HepG2 (cell line): ENCODE measurements at regions not wholly inside any gene's neighbourhood (a gene's known extent, or its start where the extent isn't known, plus 50 kb on each side); places are given as distances from the start of the nearest gene placed in this dataset.

Experiments
- ATAC-seq: fragments of 200-7000 bp; cut with Tn5 transposase; 3 replicates; pipeline ENCODE4 v1.9.1; 2020; ENCODE audit warnings: mild to moderate bottlenecking, moderate library complexity
- BruUV-seq: library from RNA; stranded (reverse); fragments of 400-500 nt; replicated peaks from 2 replicates; lab custom pipeline; 2021; lab: Mats Ljungman, UMichigan
- CTCF ChIA-PET: fragments of 300-600 bp; formaldehyde crosslinking; extraction: SDS; loops from one replicate; lab custom pipeline; 2021; ENCODE audit warnings: low total read pairs, inconsistent platforms, low intra/inter-chr PET ratio; lab: Yijun Ruan, JAX
- POLR2A ChIA-PET: fragments of 350-600 bp; sonication (Branson Sonifier 250); formaldehyde crosslinking; loops from one replicate; lab custom pipeline; 2020; ENCODE audit warnings: antibody characterized with exemption, inconsistent platforms; lab: Yijun Ruan, JAX
- DNase-seq: peaks from one replicate; pipeline ENCODE4 v3.0.0-alpha.2; 2015; ENCODE audit warnings: low spot score
- FAIRE-seq: peaks from 3 replicates; lab custom pipeline; 2011; peaks lifted over from hg19 to GRCh38; lab: Jason Lieb, UNC
- H2AFZ ChIP-seq: one replicate; pipeline ENCODE4 v1.6.1; 2011; ENCODE audit warnings: low read length, inconsistent platforms
- H3K27ac ChIP-seq: fragments of 300-600 bp; 3 replicates; pipeline ENCODE4 v1.8.0; 2011; ENCODE audit warnings: mixed run types, mild to moderate bottlenecking, mixed read lengths, low read length, inconsistent platforms; ENCODE audit not compliant: insufficient read depth; ENCODE audit errors: extremely low read length
- H3K27me3 ChIP-seq, 2 experiments: fragments of 200-600 bp in 1 of 2; 2 replicates in 1 of 2; 3 replicates in 1 of 2; pipeline versions ENCODE4 v1.6.0 to v1.8.0; 2011; ENCODE audit warnings: low read length in 2 of 2, mild to moderate bottlenecking in 2 of 2, moderate library complexity in 2 of 2, inconsistent platforms in 1 of 2; ENCODE audit not compliant: insufficient read depth in 2 of 2, control insufficient read depth in 1 of 2
- H3K36me3 ChIP-seq, 2 experiments: fragments of 200-600 bp in 1 of 2; replicated peaks in 1 of 2; 2 replicates in 1 of 2; 3 replicates in 1 of 2; pipeline versions ENCODE4 v1.5.1 to v1.8.0; 2011; ENCODE audit warnings: low read length in 2 of 2, inconsistent platforms in 1 of 2; ENCODE audit not compliant: insufficient read depth in 2 of 2, control insufficient read depth in 1 of 2
- H3K4me1 ChIP-seq: 2 replicates; pipeline ENCODE4 v1.5.1; 2012; ENCODE audit warnings: low read length, inconsistent platforms; ENCODE audit not compliant: insufficient read depth
- H3K4me2 ChIP-seq: 2 replicates; pipeline ENCODE4 v1.6.0; 2011; ENCODE audit warnings: low read depth, low read length, inconsistent platforms
- H3K4me3 ChIP-seq, 3 experiments: fragments of 200-600 bp in 1 of 3; sonication (generic), shearing (Covaris generic) in 1 of 3; replicated peaks in 1 of 3; 2 replicates each; pipeline ENCODE4 v1.5.1; 2011 to 2016; ENCODE audit warnings: low read length in 3 of 3, inconsistent platforms in 2 of 3, low read depth in 2 of 3, mild to moderate bottlenecking in 2 of 3, control low read depth in 1 of 3, mixed read lengths in 1 of 3; ENCODE audit not compliant: insufficient read depth in 1 of 3
- H3K79me2 ChIP-seq: one replicate; pipeline ENCODE4 v1.6.1; 2011; ENCODE audit warnings: low read length, inconsistent platforms; ENCODE audit not compliant: insufficient read depth
- H3K9ac ChIP-seq: 2 replicates; pipeline ENCODE4 v1.6.0; 2011; ENCODE audit warnings: mild to moderate bottlenecking, low read depth, low read length, inconsistent platforms; ENCODE audit not compliant: insufficient read depth
- H3K9me3 ChIP-seq: 2 replicates; pipeline ENCODE4 v1.5.1; 2012; ENCODE audit warnings: mild to moderate bottlenecking, low read length
- H4K20me1 ChIP-seq: 2 replicates; pipeline ENCODE4 v1.6.0; 2011; ENCODE audit warnings: inconsistent platforms, mild to moderate bottlenecking, low read length, moderate library complexity; ENCODE audit not compliant: insufficient read depth
- ESRRA ChIP-seq: sonication (generic); formaldehyde crosslinking; IDR thresholded peaks from 2 replicates; pipeline ENCODE4 v1.5.1; 2020; ENCODE audit warnings: mild to moderate bottlenecking, low read depth, missing genetic modification reagents
- KDM5A ChIP-seq: fragments of 200-600 bp; sonication (generic); IDR thresholded peaks from 2 replicates; pipeline ENCODE4 v1.7.0; 2018; ENCODE audit warnings: antibody characterized with exemption, mild to moderate bottlenecking, low read length, borderline replicate concordance
- KLF15 ChIP-seq: sonication (generic); formaldehyde crosslinking; IDR thresholded peaks from 2 replicates; pipeline ENCODE4 v1.8.1; 2023; ENCODE audit warnings: borderline replicate concordance, mild to moderate bottlenecking, inconsistent platforms, missing genetic modification reagents, mixed read lengths
- KLF9 ChIP-seq: IDR thresholded peaks from 2 replicates; pipeline ENCODE4 v1.6.1; 2016; ENCODE audit warnings: low read depth
- MEIS1 ChIP-seq: sonication (generic); formaldehyde crosslinking; IDR thresholded peaks from 2 replicates; pipeline ENCODE4 v1.9.0; 2021; ENCODE audit warnings: mild to moderate bottlenecking, missing genetic modification reagents, moderate library complexity, borderline replicate concordance
- U2AF2 ChIP-seq: fragments of 200-400 bp; formaldehyde crosslinking; IDR thresholded peaks from 2 replicates; pipeline ENCODE4 v1.6.1; 2017; ENCODE audit warnings: low read depth, mild to moderate bottlenecking, low read length
- ZBTB1 ChIP-seq: sonication (generic); formaldehyde crosslinking; IDR thresholded peaks from 2 replicates; pipeline ENCODE4 v1.4.0; 2020; ENCODE audit warnings: missing genetic modification reagents, borderline replicate concordance
- ZFY ChIP-seq: sonication (generic); formaldehyde crosslinking; IDR thresholded peaks from 2 replicates; pipeline ENCODE4 v1.4.0; 2020; ENCODE audit warnings: missing genetic modification reagents
- whole genome bisulfite sequencing: methylation state at CpG from one replicate; pipeline ENCODE4 v1.1.6; 2017; ENCODE audit warnings: low lambda C conversion rate; 5-methylcytosine and 5-hydroxymethylcytosine counted together
- in situ Hi-C: cut with HindIII; loops from 2 replicates; pipeline ENCODE4 v1.10.0; 2017; ENCODE audit warnings: low pct_unique_long_range_greater_than_20kb; ENCODE audit not compliant: extremely low pct_ligation_motif_present
- intact Hi-C: fragments of 100-400 bp; cut with micrococcal nuclease; formaldehyde crosslinking; loops from one replicate; pipeline ENCODE4 v1.10.0; 2022; ENCODE audit not compliant: unreplicated experiment
- TF ChIP-seq, protein P1 (sequence below): sonication (generic); formaldehyde crosslinking; IDR thresholded peaks from 2 replicates; pipeline ENCODE4 v1.4.0; 2020; ENCODE audit warnings: missing genetic modification reagents, low read depth, mild to moderate bottlenecking, borderline replicate concordance
- TF ChIP-seq, protein P2 (sequence below): sonication (generic); formaldehyde crosslinking; IDR thresholded peaks from 2 replicates; pipeline ENCODE4; 2020; ENCODE audit warnings: missing genetic modification reagents, mild to moderate bottlenecking, borderline replicate concordance
- TF ChIP-seq, protein P3 (sequence below): IDR thresholded peaks from 2 replicates; pipeline ENCODE4 v1.6.1; 2016; ENCODE audit warnings: missing biosample characterization, missing genetic modification reagents, low read depth

DNA sequence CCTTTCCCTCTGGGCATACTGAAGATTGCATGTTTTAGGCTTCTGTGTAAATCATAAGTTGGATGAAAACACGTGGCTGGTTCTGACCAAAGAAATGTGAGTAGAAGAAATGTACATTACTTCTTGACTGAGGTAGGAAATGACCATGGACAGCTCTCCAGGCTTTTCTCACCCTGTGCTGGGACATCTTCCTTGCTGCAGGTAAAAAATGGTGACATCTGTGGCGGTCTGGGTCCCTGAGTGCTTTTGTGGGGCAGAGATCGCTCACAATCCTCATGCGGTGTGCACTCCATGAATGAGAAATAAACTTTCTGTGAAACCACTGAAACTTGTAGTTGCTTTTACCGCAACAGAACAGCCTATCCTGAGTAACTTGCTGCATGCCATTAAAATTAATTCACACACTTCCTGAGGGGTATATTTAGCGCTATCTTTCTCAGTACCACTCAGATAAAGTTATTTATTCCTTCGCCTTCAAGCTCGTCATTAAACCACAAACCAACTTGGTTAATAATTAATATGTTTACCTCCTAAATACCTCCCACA lies 730.4 kb downstream of the EFNA5 start:
- intact Hi-C loops, result no loop called here
- no peak overlapping the region for H3K4me2 ChIP-seq
- ChIA-PET POLR2A (no interaction called here), CTCF (no interaction called here)
- BruUV-seq, result no TSS peak
- no peaks in the 10 kb centered on the region; a peak in 1 of 5 replicates for H3K27me3 ChIP-seq
- H3K79me2 ChIP-seq, result no peaks in the 10 kb centered on the region
- DNase-seq (no peak), FAIRE-seq (no peak), ATAC-seq (no peak)
- H3K9me3 ChIP-seq, result no peaks in the 10 kb centered on the region
- no peaks in the 10 kb centered on the region for H4K20me1 ChIP-seq
- H3K4me3 ChIP-seq, result no peak overlapping the region
- no peak overlapping the region for H3K27ac ChIP-seq
- no peak overlapping the region for H2AFZ ChIP-seq
- no peaks in the 10 kb centered on the region for H3K4me1 ChIP-seq
- no peaks in the 10 kb centered on the region for H3K36me3 ChIP-seq
- 59% methylated on average over 8 of the region's 8 CpGs for whole genome bisulfite sequencing
- no peak overlapping the region for H3K9ac ChIP-seq
- in situ Hi-C loops, result no loop called here
- TF ChIP-seq ZFY, result no peak
- no peak for TF ChIP-seq ESRRA (CRISPR knock-in tag)
- TF ChIP-seq, protein P1, sequence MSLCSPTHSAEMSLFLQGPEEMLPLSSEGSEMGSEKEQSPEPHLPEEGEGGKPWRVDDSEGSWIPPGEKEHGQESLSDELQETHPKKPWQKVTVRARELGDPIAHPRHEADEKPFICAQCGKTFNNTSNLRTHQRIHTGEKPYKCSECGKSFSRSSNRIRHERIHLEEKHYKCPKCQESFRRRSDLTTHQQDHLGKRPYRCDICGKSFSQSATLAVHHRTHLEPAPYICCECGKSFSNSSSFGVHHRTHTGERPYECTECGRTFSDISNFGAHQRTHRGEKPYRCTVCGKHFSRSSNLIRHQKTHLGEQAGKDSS (CRISPR knock-in tag), result no peak
- no peak for TF ChIP-seq KLF15
- TF ChIP-seq, protein P2, sequence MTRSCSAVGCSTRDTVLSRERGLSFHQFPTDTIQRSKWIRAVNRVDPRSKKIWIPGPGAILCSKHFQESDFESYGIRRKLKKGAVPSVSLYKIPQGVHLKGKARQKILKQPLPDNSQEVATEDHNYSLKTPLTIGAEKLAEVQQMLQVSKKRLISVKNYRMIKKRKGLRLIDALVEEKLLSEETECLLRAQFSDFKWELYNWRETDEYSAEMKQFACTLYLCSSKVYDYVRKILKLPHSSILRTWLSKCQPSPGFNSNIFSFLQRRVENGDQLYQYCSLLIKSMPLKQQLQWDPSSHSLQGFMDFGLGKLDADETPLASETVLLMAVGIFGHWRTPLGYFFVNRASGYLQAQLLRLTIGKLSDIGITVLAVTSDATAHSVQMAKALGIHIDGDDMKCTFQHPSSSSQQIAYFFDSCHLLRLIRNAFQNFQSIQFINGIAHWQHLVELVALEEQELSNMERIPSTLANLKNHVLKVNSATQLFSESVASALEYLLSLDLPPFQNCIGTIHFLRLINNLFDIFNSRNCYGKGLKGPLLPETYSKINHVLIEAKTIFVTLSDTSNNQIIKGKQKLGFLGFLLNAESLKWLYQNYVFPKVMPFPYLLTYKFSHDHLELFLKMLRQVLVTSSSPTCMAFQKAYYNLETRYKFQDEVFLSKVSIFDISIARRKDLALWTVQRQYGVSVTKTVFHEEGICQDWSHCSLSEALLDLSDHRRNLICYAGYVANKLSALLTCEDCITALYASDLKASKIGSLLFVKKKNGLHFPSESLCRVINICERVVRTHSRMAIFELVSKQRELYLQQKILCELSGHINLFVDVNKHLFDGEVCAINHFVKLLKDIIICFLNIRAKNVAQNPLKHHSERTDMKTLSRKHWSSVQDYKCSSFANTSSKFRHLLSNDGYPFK (CRISPR knock-in tag), result no peak
- TF ChIP-seq U2AF2, result no peak
- TF ChIP-seq, protein P3, sequence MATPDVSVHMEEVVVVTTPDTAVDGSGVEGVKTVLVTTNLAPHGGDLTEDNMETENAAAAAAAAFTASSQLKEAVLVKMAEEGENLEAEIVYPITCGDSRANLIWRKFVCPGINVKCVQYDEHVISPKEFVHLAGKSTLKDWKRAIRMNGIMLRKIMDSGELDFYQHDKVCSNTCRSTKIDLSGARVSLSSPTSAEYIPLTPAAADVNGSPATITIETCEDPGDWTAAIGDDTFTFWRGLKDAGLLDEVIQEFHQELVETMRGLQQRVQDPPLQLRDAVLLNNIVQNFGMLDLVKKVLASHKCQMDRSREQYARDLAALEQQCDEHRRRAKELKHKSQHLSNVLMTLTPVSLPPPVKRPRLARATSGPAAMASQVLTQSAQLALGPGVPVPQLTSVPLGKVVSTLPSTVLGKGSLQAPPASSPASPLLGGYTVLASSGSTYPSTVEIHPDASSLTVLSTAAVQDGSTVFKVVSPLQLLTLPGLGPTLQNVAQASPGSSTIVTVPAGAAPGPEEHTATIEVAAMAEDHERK, result no peak
- TF ChIP-seq ZBTB1 (CRISPR knock-in tag), result no peak
- TF ChIP-seq KDM5A, result no peak
- TF ChIP-seq MEIS1 (CRISPR knock-in tag), result no peak
- no peak for TF ChIP-seq KLF9
